Caco-2 (cell line): ENCODE measurements at regions not wholly inside any gene's neighbourhood (a gene's known extent, or its start where the extent isn't known, plus 50 kb on each side); places are given as distances from the start of the nearest gene placed in this dataset.

Experiments
- BruUV-seq: library from RNA; stranded (reverse); fragments of 400-500 nt; replicated peaks from 2 replicates; lab custom pipeline; 2021; lab: Mats Ljungman, UMichigan
- CTCF ChIA-PET: fragments of 300-600 bp; sonication (Branson Sonifier 250); formaldehyde crosslinking; loops from one replicate; lab custom pipeline; 2022; ENCODE audit warnings: antibody characterized with exemption; lab: Charles Lee
- POLR2A ChIA-PET: fragments of 300-600 bp; sonication (Branson Sonifier 250); formaldehyde crosslinking; loops from one replicate; lab custom pipeline; 2022; ENCODE audit warnings: antibody characterized with exemption; lab: Charles Lee
- DNase-seq, 2 experiments: peaks; one replicate each; pipeline versions ENCODE4 v3.0.0 to v3.0.0-alpha.2; 2020 to 2022
- H3K27me3 ChIP-seq: replicated peaks from 2 replicates; pipeline ENCODE4 v1.6.0; 2011; ENCODE audit warnings: low read length; ENCODE audit not compliant: control insufficient read depth, insufficient read depth
- H3K36me3 ChIP-seq: 2 replicates; pipeline ENCODE4 v1.5.1; 2011; ENCODE audit warnings: low read length; ENCODE audit not compliant: control insufficient read depth, insufficient read depth
- H3K4me1 ChIP-seq: fragments of 250-450 bp; sonication (Bioruptor Pico); 2 replicates; pipeline ENCODE4 v1.5.1; 2020; ENCODE audit warnings: mild to moderate bottlenecking
- H3K4me3 ChIP-seq: 2 replicates; pipeline ENCODE4 v1.5.1; 2011; ENCODE audit warnings: low read depth, mild to moderate bottlenecking, control low read depth, low read length
- H3K9me3 ChIP-seq: fragments of 250-450 bp; sonication (Bioruptor Pico); 2 replicates; pipeline ENCODE4 v1.5.1; 2020; ENCODE audit warnings: mild to moderate bottlenecking, moderate library complexity
- H3K27ac Mint-ChIP-seq: one replicate; pipeline ENCODE4 v1.8.0; 2022; ENCODE audit warnings: mixed read lengths; ENCODE audit not compliant: unreplicated experiment
- H3K27me3 Mint-ChIP-seq: one replicate; pipeline ENCODE4 v1.8.0; 2022; ENCODE audit warnings: mixed read lengths; ENCODE audit not compliant: insufficient read depth, unreplicated experiment
- H3K36me3 Mint-ChIP-seq: one replicate; pipeline ENCODE4 v1.8.0; 2022; ENCODE audit warnings: mild to moderate bottlenecking, mixed read lengths; ENCODE audit not compliant: insufficient read depth, unreplicated experiment
- H3K4me1 Mint-ChIP-seq: one replicate; pipeline ENCODE4 v1.8.0; 2022; ENCODE audit warnings: low read depth, mixed read lengths; ENCODE audit not compliant: unreplicated experiment
- H3K4me3 Mint-ChIP-seq: one replicate; pipeline ENCODE4 v1.8.0; 2022; ENCODE audit warnings: mild to moderate bottlenecking, moderate library complexity, mixed read lengths; ENCODE audit not compliant: unreplicated experiment
- H3K9me3 Mint-ChIP-seq: one replicate; pipeline ENCODE4 v1.8.0; 2022; ENCODE audit warnings: mixed read lengths; ENCODE audit not compliant: unreplicated experiment
- CTCF ChIP-seq, 2 experiments: fragments of 200-600 bp in 1 of 2; IDR thresholded peaks; 1 replicate in 1 of 2; 2 replicates in 1 of 2; pipeline versions ENCODE4 v1.5.1 to v1.8.0; 2011 to 2022; ENCODE audit warnings: antibody characterized with exemption in 1 of 2, control low read depth in 1 of 2, inconsistent platforms in 1 of 2, low read depth in 1 of 2, low read length in 1 of 2, mild to moderate bottlenecking in 1 of 2, moderate library complexity in 1 of 2; ENCODE audit not compliant: insufficient read depth in 1 of 2, severe bottlenecking in 1 of 2, unreplicated experiment in 1 of 2
- intact Hi-C: fragments of 100-400 bp; cut with micrococcal nuclease; formaldehyde crosslinking; loops from one replicate; pipeline ENCODE4 v1.10.0; 2022; ENCODE audit not compliant: unreplicated experiment

- no peaks in the 10 kb centered on the region for H3K9me3 ChIP-seq
- Mint-ChIP-seq H3K36me3 (no peaks in the 10 kb centered on the region), H3K27ac (no peak overlapping the region), H3K27me3 (no peaks in the 10 kb centered on the region), H3K9me3 (no peaks in the 10 kb centered on the region), H3K4me3 (no peak overlapping the region), H3K4me1 (no peaks in the 10 kb centered on the region)
- ChIA-PET POLR2A (no interaction called here), CTCF (no interaction called here)
- BruUV-seq: no TSS peak
- no peak for TF ChIP-seq CTCF (IDR thresholded peaks at IDR 0.05; ENCODE audit: insufficient read depth in 1 of 2, low read depth in 1 of 2, low read length in 1 of 2, severe bottlenecking in 1 of 2, unreplicated experiment in 1 of 2)
- H3K36me3 ChIP-seq: no peaks in the 10 kb centered on the region
- intact Hi-C loops: no loop called here
- no peaks in the 10 kb centered on the region for H3K4me1 ChIP-seq
- H3K27me3 ChIP-seq: no peaks in the 10 kb centered on the region
- DNase-seq: no peak
- H3K4me3 ChIP-seq: no peak overlapping the region
Measured at GRCh38 chr10:29372920-29373319, 84.0 kb downstream of the LYZL1 start.

- Histone ChIP-seq H3K9me3 (no peaks in the 10 kb centered on the region), H3K36me3 (no peaks in the 10 kb centered on the region), H3K4me1 (no peaks in the 10 kb centered on the region), H3K27me3 (no peaks in the 10 kb centered on the region), H3K4me3 (no peak overlapping the region)
- Mint-ChIP-seq H3K9me3 (no peaks in the 10 kb centered on the region), H3K36me3 (no peaks in the 10 kb centered on the region), H3K4me3 (no peak overlapping the region), H3K27ac (no peak overlapping the region), H3K27me3 (no peaks in the 10 kb centered on the region), H3K4me1 (no peaks in the 10 kb centered on the region)
- no peak for TF ChIP-seq CTCF (IDR thresholded peaks at IDR 0.05; ENCODE audit: insufficient read depth in 1 of 2, low read depth in 1 of 2, low read length in 1 of 2, severe bottlenecking in 1 of 2, unreplicated experiment in 1 of 2)
- intact Hi-C loops: no loop called here
- BruUV-seq: no TSS peak
- DNase-seq: no peak
- POLR2A ChIA-PET: no interaction called here
- CTCF ChIA-PET: no interaction called here
Measured at GRCh38 chr10:29374162-29374561, 85.3 kb downstream of the LYZL1 start.

GRCh38 chr10:29375888-29376287, 87.0 kb downstream of the LYZL1 start:
- intact Hi-C loops: no loop called here
- H3K27ac Mint-ChIP-seq: no peak overlapping the region
- no peaks in the 10 kb centered on the region for H3K4me1 Mint-ChIP-seq
- no peak overlapping the region for H3K4me3 Mint-ChIP-seq
- no peaks in the 10 kb centered on the region for H3K27me3 Mint-ChIP-seq
- H3K9me3 ChIP-seq: no peaks in the 10 kb centered on the region
- BruUV-seq: no TSS peak
- no peak overlapping the region for H3K4me3 ChIP-seq
- POLR2A ChIA-PET: no interaction called here
- CTCF ChIA-PET: no interaction called here
- no peaks in the 10 kb centered on the region for H3K36me3 ChIP-seq
- H3K36me3 Mint-ChIP-seq: no peaks in the 10 kb centered on the region
- no peak for TF ChIP-seq CTCF (IDR thresholded peaks at IDR 0.05; ENCODE audit: insufficient read depth in 1 of 2, low read depth in 1 of 2, low read length in 1 of 2, severe bottlenecking in 1 of 2, unreplicated experiment in 1 of 2)
- no peak for DNase-seq
- no peaks in the 10 kb centered on the region for H3K27me3 ChIP-seq
- H3K4me1 ChIP-seq: no peaks in the 10 kb centered on the region
- H3K9me3 Mint-ChIP-seq: no peaks in the 10 kb centered on the region
